ENCODE measurements at regions not wholly inside any gene's neighbourhood (a gene's known extent, or its start where the extent isn't known, plus 50 kb on each side); places are given as distances from the start of the nearest gene placed in this dataset.

DNA sequence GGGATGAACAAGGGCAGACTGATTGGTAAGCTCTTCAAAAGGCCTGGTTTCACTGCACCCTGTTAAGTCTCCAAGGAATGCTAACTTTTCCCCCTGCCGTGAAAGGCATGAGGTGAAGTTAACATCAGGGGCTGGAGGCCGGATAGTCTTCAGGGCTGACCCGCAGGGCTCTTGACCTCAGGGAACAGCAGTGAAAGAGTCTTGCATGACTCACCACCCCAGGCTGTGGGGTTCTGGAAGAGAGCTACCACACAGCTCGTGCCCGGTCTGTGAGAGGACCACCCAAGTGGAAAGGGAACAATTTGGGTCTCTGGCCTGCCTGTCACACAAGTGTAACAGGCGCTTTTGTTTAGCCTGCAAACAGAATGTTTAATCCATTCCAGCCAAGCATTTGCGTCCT, 504.9 kb downstream of the EDEM1 start (continued):
- no peak for TF ChIP-seq ZNF592 (IDR thresholded peaks at IDR 0.05)

- TF ChIP-seq, protein P1, sequence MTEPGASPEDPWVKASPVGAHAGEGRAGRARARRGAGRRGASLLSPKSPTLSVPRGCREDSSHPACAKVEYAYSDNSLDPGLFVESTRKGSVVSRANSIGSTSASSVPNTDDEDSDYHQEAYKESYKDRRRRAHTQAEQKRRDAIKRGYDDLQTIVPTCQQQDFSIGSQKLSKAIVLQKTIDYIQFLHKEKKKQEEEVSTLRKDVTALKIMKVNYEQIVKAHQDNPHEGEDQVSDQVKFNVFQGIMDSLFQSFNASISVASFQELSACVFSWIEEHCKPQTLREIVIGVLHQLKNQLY (CRISPR knock-in tag; conservative IDR thresholded peaks at IDR 0.05), result no peak
- TF ChIP-seq SMC3 (conservative IDR thresholded peaks at IDR 0.05; ENCODE audit: insufficient read depth, low read depth, low read length) (no peak), ZNF408 (CRISPR knock-in tag; IDR thresholded peaks at IDR 0.05; ENCODE audit: low read depth) (no peak), CREM (IDR thresholded peaks at IDR 0.05; ENCODE audit: low read depth) (no peak)
- FAIRE-seq (no peak), DNase-seq (ENCODE audit: extremely low read depth in 1 of 4, low spot score in 3 of 4) (no peak), ATAC-seq (no peak)
- ChIA-PET POLR2A (no interaction called here), CTCF (ENCODE audit: low intra/inter-chr PET ratio) (no interaction called here)
- no TSS peak for BruUV-seq (replicated peaks)
- no peaks in the 10 kb centered on the region for H3K79me2 ChIP-seq (ENCODE audit: control insufficient read depth, insufficient read depth, low read length)
- no peak overlapping the region for H3K4me3 ChIP-seq
- no peak overlapping the region for H3K27ac ChIP-seq (ENCODE audit: extremely low read depth, low read depth, low read length)
- intact Hi-C loops (cut with micrococcal nuclease), result no loop called here
- H3K27me3 ChIP-seq (ENCODE audit: control insufficient read depth in 2 of 2, insufficient read depth in 2 of 2, low read length in 2 of 2), result no peaks in the 10 kb centered on the region
- no peak overlapping the region for H2AFZ ChIP-seq (ENCODE audit: low read depth, low read length)
- no peaks in the 10 kb centered on the region for H3K9me3 ChIP-seq (replicated peaks; ENCODE audit: control insufficient read depth, insufficient read depth, low read depth, low read length)
- no peak overlapping the region for H3K9ac ChIP-seq (ENCODE audit: insufficient read depth in 1 of 2, low read depth in 2 of 2, low read length in 2 of 2)
- H3K9me1 ChIP-seq (ENCODE audit: control insufficient read depth, insufficient read depth, low read length), result no peaks in the 10 kb centered on the region
- no peaks in the 10 kb centered on the region for H3K4me1 ChIP-seq (replicated peaks in 1 of 2; ENCODE audit: control insufficient read depth in 2 of 2, insufficient read depth in 2 of 2, low read length in 2 of 2)
- no peaks in the 10 kb centered on the region for H3K36me3 ChIP-seq (ENCODE audit: control insufficient read depth, insufficient read depth, low read length)
- 4% methylated on average over 1 of the region's 1 CpG for WGBS (ENCODE audit: insufficient coverage, low coverage, missing lambda C conversion rate)
- no peaks in the 10 kb centered on the region for H4K20me1 ChIP-seq (replicated peaks; ENCODE audit: control insufficient read depth, insufficient read depth, low read length)
- H3K4me2 ChIP-seq (ENCODE audit: insufficient read depth, low read length), result no peak overlapping the region
- in situ Hi-C loops (cut with MboI), result no loop called here
Measured at GRCh38 chr3:5694266-5694665, 506.8 kb downstream of the EDEM1 start.
